NCI-H2029 treated with DMSO at 0.1 percent for 48 hours (cell line): ENCODE measurements at regions not wholly inside any gene's neighbourhood (a gene's known extent, or its start where the extent isn't known, plus 50 kb on each side); places are given as distances from the start of the nearest gene placed in this dataset.
A peak's percentile ranks its signal among the peaks of the same experiment; 100 is the strongest.
"Not testable (repeated sequence)": the region's sequence is repeated elsewhere in the genome, so short reads cannot be mapped to it uniquely, and the experiment has no call there.

ENCODE experiments used
- DNase-seq: peaks from one replicate; lab custom pipeline; 2025; lab: John Stamatoyannopoulos, UW

- DNase-seq = no peak
These were observed 372.2 kb downstream of the NFIB start for GRCh38 chr9:13941714-13942113.

- no peak for DNase-seq
These were observed 374.0 kb downstream of the NFIB start for GRCh38 chr9:13939701-13940490.

GRCh38 chr9:13939134-13939533 lies 374.8 kb downstream of the NFIB start:
- DNase-seq = no peak

- no peak for DNase-seq
These were observed 379.5 kb downstream of the NFIB start for GRCh38 chr9:13934416-13934815.

GRCh38 chr9:13933268-13933656 lies 380.7 kb downstream of the NFIB start:
- no peak for DNase-seq

GRCh38 chr9:13932528-13933267 lies 381.2 kb downstream of the NFIB start:
- no peak for DNase-seq

GRCh38 chr9:13929013-13929412 lies 384.9 kb downstream of the NFIB start:
- DNase-seq = no peak

GRCh38 chr9:13923381-13923780 lies 390.6 kb downstream of the NFIB start:
- DNase-seq = no peak

GRCh38 chr9:13920557-13920956 lies 393.4 kb downstream of the NFIB start:
- DNase-seq = no peak

- DNase-seq = no peak
These were observed 394.5 kb downstream of the NFIB start for GRCh38 chr9:13919401-13919800.

GRCh38 chr9:13917534-13917933 lies 396.4 kb downstream of the NFIB start:
- no peak for DNase-seq

GRCh38 chr9:13915591-13916301 lies 398.2 kb downstream of the NFIB start:
- no peak for DNase-seq

- no peak for DNase-seq
These were observed 398.8 kb downstream of the NFIB start for GRCh38 chr9:13915131-13915530.

GRCh38 chr9:13911473-13911872 lies 402.5 kb downstream of the NFIB start:
- peak; percentile 18 for DNase-seq

- not testable (repeated sequence) for DNase-seq
These were observed 406.1 kb downstream of the NFIB start for GRCh38 chr9:13907842-13908241.

GRCh38 chr9:13904746-13905145 lies 409.2 kb downstream of the NFIB start:
- DNase-seq = no peak

GRCh38 chr9:13904311-13904710 lies 409.6 kb downstream of the NFIB start:
- no peak for DNase-seq

GRCh38 chr9:13902286-13903066 lies 411.5 kb downstream of the NFIB start:
- no peak for DNase-seq

GRCh38 chr9:13901176-13901575 lies 412.8 kb downstream of the NFIB start:
- no peak for DNase-seq

GRCh38 chr9:13900449-13900848 lies 413.5 kb downstream of the NFIB start:
- DNase-seq = no peak

GRCh38 chr9:13899924-13900323 lies 414.0 kb downstream of the NFIB start:
- DNase-seq = no peak

- no peak for DNase-seq
These were observed 415.0 kb downstream of the NFIB start for GRCh38 chr9:13898957-13899356.
